ENCODE measurements at regions not wholly inside any gene's neighbourhood (a gene's known extent, or its start where the extent isn't known, plus 50 kb on each side); places are given as distances from the start of the nearest gene placed in this dataset.
A peak's percentile ranks its signal among the peaks of the same experiment; 100 is the strongest.

- H3K36me3 ChIP-seq (replicated peaks in 1 of 2; ENCODE audit: control insufficient read depth in 2 of 2, insufficient read depth in 2 of 2, low read length in 2 of 2): peaks cover 0 to 2% of the 10 kb centered on the region in 2 donors
- H3K9me3 ChIP-seq (replicated peaks in 1 of 2; ENCODE audit: control insufficient read depth in 2 of 2, insufficient read depth in 1 of 2, low read depth in 1 of 2, low read length in 2 of 2): peaks cover 0 to 3% of the 10 kb centered on the region in 2 donors
- no peaks in the 10 kb centered on the region for H3K4me1 ChIP-seq (ENCODE audit: control insufficient read depth in 2 of 2, insufficient read depth in 1 of 2, low read depth in 1 of 2, low read length in 2 of 2)
- H3K18ac ChIP-seq (ENCODE audit: low read length): no peak overlapping the region
- no peak overlapping the region for H3K23ac ChIP-seq (ENCODE audit: low read depth, low read length, poor library complexity)
- H2AFZ ChIP-seq (ENCODE audit: low read length): no peak overlapping the region
- H4K8ac ChIP-seq (ENCODE audit: low read depth, low read length): no peak overlapping the region
- no peak overlapping the region for H2BK5ac ChIP-seq (ENCODE audit: low read length)
- no peak overlapping the region for H3K14ac ChIP-seq (ENCODE audit: low read length)
- no peak overlapping the region for H4K91ac ChIP-seq (ENCODE audit: low read depth, low read length, poor library complexity)
- H3K4me2 ChIP-seq (ENCODE audit: insufficient read depth, low read length, poor library complexity, severe bottlenecking): no peak overlapping the region
- no peak overlapping the region for H3K4ac ChIP-seq (ENCODE audit: low read length)
- H3K4me3 ChIP-seq (ENCODE audit: low read length in 2 of 2): no peak overlapping the region
- DNase-seq (ENCODE audit: low spot score): no peak
- H2BK12ac ChIP-seq (ENCODE audit: low read length): no peak overlapping the region
- no peaks in the 10 kb centered on the region for H3K79me1 ChIP-seq (ENCODE audit: low read depth, low read length)
- no peak overlapping the region for H3K27ac ChIP-seq (replicated peaks; ENCODE audit: low read length)
- no peak overlapping the region for H2AK5ac ChIP-seq (ENCODE audit: low read depth, low read length)
- H3K9ac ChIP-seq (ENCODE audit: low read depth, low read length, poor library complexity): no peak overlapping the region
- H3K27me3 ChIP-seq (ENCODE audit: control insufficient read depth in 3 of 3, insufficient read depth in 3 of 3, low read depth in 1 of 3, low read length in 3 of 3): no peaks in the 10 kb centered on the region
- WGBS, 2 donors (ENCODE audit: extremely low coverage in 2 of 2, insufficient read length in 2 of 2, insufficient replicate concordance in 1 of 2): no CpG with 5 or more reads among the region's 2 CpGs
- H2BK120ac ChIP-seq (ENCODE audit: low read depth, low read length): no peak overlapping the region
- no peak overlapping the region for H2BK15ac ChIP-seq (ENCODE audit: low read length)
Observed at GRCh38 chr18:4801151-4801550, 346.0 kb upstream of the DLGAP1 start.

GRCh38 chr18:4797002-4797685, 342.0 kb upstream of the DLGAP1 start:
- no peak overlapping the region for H3K23ac ChIP-seq (ENCODE audit: low read depth, low read length, poor library complexity)
- H2BK12ac ChIP-seq (ENCODE audit: low read length): no peak overlapping the region
- H4K8ac ChIP-seq (ENCODE audit: low read depth, low read length): no peak overlapping the region
- H3K79me1 ChIP-seq (ENCODE audit: low read depth, low read length): no peaks in the 10 kb centered on the region
- no peak for DNase-seq (ENCODE audit: low spot score)
- no peak overlapping the region for H3K18ac ChIP-seq (ENCODE audit: low read length)
- peaks cover 0 to 2% of the 10 kb centered on the region in 2 donors for H3K36me3 ChIP-seq (replicated peaks in 1 of 2; ENCODE audit: control insufficient read depth in 2 of 2, insufficient read depth in 2 of 2, low read length in 2 of 2)
- H3K9me3 ChIP-seq (replicated peaks in 1 of 2; ENCODE audit: control insufficient read depth in 2 of 2, insufficient read depth in 1 of 2, low read depth in 1 of 2, low read length in 2 of 2): peaks cover 0 to under 1% of the 10 kb centered on the region in 2 donors
- no peak overlapping the region for H2BK120ac ChIP-seq (ENCODE audit: low read depth, low read length)
- H3K4me1 ChIP-seq (ENCODE audit: control insufficient read depth in 2 of 2, insufficient read depth in 1 of 2, low read depth in 1 of 2, low read length in 2 of 2): no peaks in the 10 kb centered on the region
- no peak overlapping the region for H3K4ac ChIP-seq (ENCODE audit: low read length)
- no peak overlapping the region for H3K9ac ChIP-seq (ENCODE audit: low read depth, low read length, poor library complexity)
- no peak overlapping the region for H3K4me2 ChIP-seq (ENCODE audit: insufficient read depth, low read length, poor library complexity, severe bottlenecking)
- no CpG with 5 or more reads among the region's 3 CpGs for WGBS, 2 donors (ENCODE audit: extremely low coverage in 2 of 2, insufficient read length in 2 of 2, insufficient replicate concordance in 1 of 2)
- H2AK5ac ChIP-seq (ENCODE audit: low read depth, low read length): no peak overlapping the region
- H2BK5ac ChIP-seq (ENCODE audit: low read length): no peak overlapping the region
- no peak overlapping the region for H2BK15ac ChIP-seq (ENCODE audit: low read length)
- no peak overlapping the region for H3K14ac ChIP-seq (ENCODE audit: low read length)
- H4K91ac ChIP-seq (ENCODE audit: low read depth, low read length, poor library complexity): no peak overlapping the region
- no peak overlapping the region for H3K4me3 ChIP-seq (ENCODE audit: low read length in 2 of 2)
- no peaks in the 10 kb centered on the region for H3K27me3 ChIP-seq (ENCODE audit: control insufficient read depth in 3 of 3, insufficient read depth in 3 of 3, low read depth in 1 of 3, low read length in 3 of 3)
- no peak overlapping the region for H3K27ac ChIP-seq (replicated peaks; ENCODE audit: low read length)
- no peak overlapping the region for H2AFZ ChIP-seq (ENCODE audit: low read length)

- Histone ChIP-seq H3K9me3 (replicated peaks in 1 of 2; ENCODE audit: control insufficient read depth in 2 of 2, insufficient read depth in 1 of 2, low read depth in 1 of 2, low read length in 2 of 2) (no peaks in the 10 kb centered on the region), H2BK12ac (ENCODE audit: low read length) (no peak overlapping the region), H3K79me1 (ENCODE audit: low read depth, low read length) (no peaks in the 10 kb centered on the region), H3K27ac (replicated peaks; ENCODE audit: low read length) (no peak overlapping the region), H4K8ac (ENCODE audit: low read depth, low read length) (no peak overlapping the region), H3K27me3 (ENCODE audit: control insufficient read depth in 3 of 3, insufficient read depth in 3 of 3, low read depth in 1 of 3, low read length in 3 of 3) (peaks cover 0 to 2% (median 0%) of the 10 kb centered on the region in 3 experiments), H2BK5ac (ENCODE audit: low read length) (no peak overlapping the region), H2AK5ac (ENCODE audit: low read depth, low read length) (no peak overlapping the region), H3K36me3 (replicated peaks in 1 of 2; ENCODE audit: control insufficient read depth in 2 of 2, insufficient read depth in 2 of 2, low read length in 2 of 2) (no peaks in the 10 kb centered on the region), H3K4me2 (ENCODE audit: insufficient read depth, low read length, poor library complexity, severe bottlenecking) (no peak overlapping the region), H3K4me3 (ENCODE audit: low read length in 2 of 2) (peak overlapping the region in 1 of 2 donors; percentile 51), H3K9ac (ENCODE audit: low read depth, low read length, poor library complexity) (peak overlapping the region; percentile 25), H2AFZ (ENCODE audit: low read length) (no peak overlapping the region), H3K14ac (ENCODE audit: low read length) (peak overlapping the region; percentile 25), H4K91ac (ENCODE audit: low read depth, low read length, poor library complexity) (peak overlapping the region; percentile 22), H3K18ac (ENCODE audit: low read length) (no peak overlapping the region), H2BK15ac (ENCODE audit: low read length) (no peak overlapping the region), H3K4ac (ENCODE audit: low read length) (peak overlapping the region; percentile 3), H3K4me1 (ENCODE audit: control insufficient read depth in 2 of 2, insufficient read depth in 1 of 2, low read depth in 1 of 2, low read length in 2 of 2) (no peaks in the 10 kb centered on the region), H3K23ac (ENCODE audit: low read depth, low read length, poor library complexity) (no peak overlapping the region), H2BK120ac (ENCODE audit: low read depth, low read length) (no peak overlapping the region)
- no peak for DNase-seq (ENCODE audit: low spot score)
- no CpG with 5 or more reads among the region's 1 CpG for WGBS, 2 donors (ENCODE audit: extremely low coverage in 2 of 2, insufficient read length in 2 of 2, insufficient replicate concordance in 1 of 2)
Observed at GRCh38 chr18:4789506-4789905, 334.4 kb upstream of the DLGAP1 start.

GRCh38 chr18:4781873-4782272, 326.8 kb upstream of the DLGAP1 start:
- Histone ChIP-seq H3K27ac (replicated peaks; ENCODE audit: low read length) (no peak overlapping the region), H3K4me3 (ENCODE audit: low read length in 2 of 2) (no peak overlapping the region), H2BK120ac (ENCODE audit: low read depth, low read length) (no peak overlapping the region), H4K8ac (ENCODE audit: low read depth, low read length) (no peak overlapping the region), H3K9ac (ENCODE audit: low read depth, low read length, poor library complexity) (no peak overlapping the region), H2BK15ac (ENCODE audit: low read length) (no peak overlapping the region), H3K9me3 (replicated peaks in 1 of 2; ENCODE audit: control insufficient read depth in 2 of 2, insufficient read depth in 1 of 2, low read depth in 1 of 2, low read length in 2 of 2) (peaks cover 3 to 6% of the 10 kb centered on the region in 2 donors), H3K4me2 (ENCODE audit: insufficient read depth, low read length, poor library complexity, severe bottlenecking) (no peak overlapping the region), H3K23ac (ENCODE audit: low read depth, low read length, poor library complexity) (no peak overlapping the region), H3K4ac (ENCODE audit: low read length) (no peak overlapping the region), H3K4me1 (ENCODE audit: control insufficient read depth in 2 of 2, insufficient read depth in 1 of 2, low read depth in 1 of 2, low read length in 2 of 2) (no peaks in the 10 kb centered on the region), H2BK5ac (ENCODE audit: low read length) (no peak overlapping the region), H3K36me3 (replicated peaks in 1 of 2; ENCODE audit: control insufficient read depth in 2 of 2, insufficient read depth in 2 of 2, low read length in 2 of 2) (no peaks in the 10 kb centered on the region), H4K91ac (ENCODE audit: low read depth, low read length, poor library complexity) (no peak overlapping the region), H3K79me1 (ENCODE audit: low read depth, low read length) (no peaks in the 10 kb centered on the region), H3K14ac (ENCODE audit: low read length) (no peak overlapping the region), H3K27me3 (ENCODE audit: control insufficient read depth in 3 of 3, insufficient read depth in 3 of 3, low read depth in 1 of 3, low read length in 3 of 3) (no peaks in the 10 kb centered on the region), H2AFZ (ENCODE audit: low read length) (no peak overlapping the region), H2BK12ac (ENCODE audit: low read length) (no peak overlapping the region), H3K18ac (ENCODE audit: low read length) (no peak overlapping the region), H2AK5ac (ENCODE audit: low read depth, low read length) (no peak overlapping the region)
- WGBS, 2 donors (ENCODE audit: extremely low coverage in 2 of 2, insufficient read length in 2 of 2, insufficient replicate concordance in 1 of 2): no CpG with 5 or more reads among the region's 1 CpG
- no peak for DNase-seq (ENCODE audit: low spot score)

All from neuronal stem cell (in vitro differentiated cells).